ENCODE measurements at regions not wholly inside any gene's neighbourhood (a gene's known extent, or its start where the extent isn't known, plus 50 kb on each side); places are given as distances from the start of the nearest gene placed in this dataset.

GRCh38 chr7:121484089-121484763, 88.1 kb upstream of the FAM3C start:
- DNase-seq (ENCODE audit: low read depth): no peak
- no peak overlapping the region for H3K4me3 ChIP-seq (ENCODE audit: control insufficient read depth, low read depth, low read length)
- TF ChIP-seq CTCF (IDR thresholded peaks at IDR 0.05; ENCODE audit: control insufficient read depth, insufficient read depth, low read depth, low read length, missing control alignments): no peak

- no peak for TF ChIP-seq CTCF (IDR thresholded peaks at IDR 0.05; ENCODE audit: control insufficient read depth, insufficient read depth, low read depth, low read length, missing control alignments)
- H3K4me3 ChIP-seq (ENCODE audit: control insufficient read depth, low read depth, low read length): no peak overlapping the region
- no peak for DNase-seq (ENCODE audit: low read depth)
These were observed 84.6 kb upstream of the FAM3C start for GRCh38 chr7:121480566-121481335.

GRCh38 chr7:121480058-121480457, 84.0 kb upstream of the FAM3C start:
- no peak overlapping the region for H3K4me3 ChIP-seq (ENCODE audit: control insufficient read depth, low read depth, low read length)
- TF ChIP-seq CTCF (IDR thresholded peaks at IDR 0.05; ENCODE audit: control insufficient read depth, insufficient read depth, low read depth, low read length, missing control alignments): no peak
- no peak for DNase-seq (ENCODE audit: low read depth)

GRCh38 chr7:121479466-121479865, 83.4 kb upstream of the FAM3C start:
- no peak overlapping the region for H3K4me3 ChIP-seq (ENCODE audit: control insufficient read depth, low read depth, low read length)
- TF ChIP-seq CTCF (IDR thresholded peaks at IDR 0.05; ENCODE audit: control insufficient read depth, insufficient read depth, low read depth, low read length, missing control alignments): no peak
- DNase-seq (ENCODE audit: low read depth): peak; percentile 4

- TF ChIP-seq CTCF (IDR thresholded peaks at IDR 0.05; ENCODE audit: control insufficient read depth, insufficient read depth, low read depth, low read length, missing control alignments): no peak
- H3K4me3 ChIP-seq (ENCODE audit: control insufficient read depth, low read depth, low read length): no peak overlapping the region
- no peak for DNase-seq (ENCODE audit: low read depth)
These were observed 79.7 kb upstream of the FAM3C start for GRCh38 chr7:121475806-121476205.

GRCh38 chr7:121474301-121474673, 78.2 kb upstream of the FAM3C start:
- H3K4me3 ChIP-seq (ENCODE audit: control insufficient read depth, low read depth, low read length): no peak overlapping the region
- no peak for TF ChIP-seq CTCF (IDR thresholded peaks at IDR 0.05; ENCODE audit: control insufficient read depth, insufficient read depth, low read depth, low read length, missing control alignments)
- no peak for DNase-seq (ENCODE audit: low read depth)

All from AG09309 (cell line).